Eye (tissue), 1 donor: ENCODE measurements at regions not wholly inside any gene's neighbourhood (a gene's known extent, or its start where the extent isn't known, plus 50 kb on each side); places are given as distances from the start of the nearest gene placed in this dataset.

Source experiments
- DNase-seq: peaks from one replicate; pipeline ENCODE4 v3.0.0-alpha.2; 2015

DNA sequence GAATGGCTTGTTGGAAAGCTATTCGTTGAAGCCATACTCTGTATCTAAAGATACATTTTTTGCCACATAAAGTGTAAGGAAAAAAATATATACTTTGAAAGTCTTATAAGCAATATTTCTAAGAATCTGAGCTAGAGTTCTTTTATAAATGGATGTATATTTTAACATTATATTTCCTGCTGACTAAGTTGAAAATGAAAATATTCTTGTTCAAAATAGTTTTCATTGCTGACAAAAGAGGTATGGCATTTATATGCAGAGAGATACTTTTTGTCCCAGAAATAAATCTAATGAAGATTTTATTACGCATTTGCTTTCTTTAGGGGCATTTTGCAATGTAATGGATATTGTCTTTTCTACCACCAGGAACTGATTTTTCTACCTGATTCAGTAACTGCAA, 834.9 kb downstream of the LRFN5 start:
- no peak for DNase-seq

DNA sequence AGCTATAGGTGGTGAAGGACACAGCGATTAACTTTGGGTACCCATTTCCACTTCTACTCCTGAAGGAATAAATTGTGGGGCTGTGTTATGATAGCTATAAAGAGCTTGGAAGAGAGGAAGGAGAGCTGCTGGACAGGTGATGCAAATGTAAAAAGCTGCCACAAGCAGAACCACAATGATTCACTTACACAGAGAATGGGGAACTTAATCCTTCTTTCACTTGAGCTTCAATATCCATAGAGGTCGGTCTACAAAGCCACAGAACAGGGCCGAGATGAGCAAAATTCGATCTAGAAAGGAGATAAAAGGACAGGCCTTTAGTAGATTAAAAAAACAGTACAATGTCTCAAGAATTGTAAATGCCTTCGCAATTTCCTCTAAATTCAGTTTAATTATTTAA, 831.1 kb downstream of the LRFN5 start:
- no peak for DNase-seq

GRCh38 chr14:42429401-42429800, 822.7 kb downstream of the LRFN5 start:
- no peak for DNase-seq

GRCh38 chr14:42428996-42429395, 822.3 kb downstream of the LRFN5 start:
- DNase-seq: no peak

DNA sequence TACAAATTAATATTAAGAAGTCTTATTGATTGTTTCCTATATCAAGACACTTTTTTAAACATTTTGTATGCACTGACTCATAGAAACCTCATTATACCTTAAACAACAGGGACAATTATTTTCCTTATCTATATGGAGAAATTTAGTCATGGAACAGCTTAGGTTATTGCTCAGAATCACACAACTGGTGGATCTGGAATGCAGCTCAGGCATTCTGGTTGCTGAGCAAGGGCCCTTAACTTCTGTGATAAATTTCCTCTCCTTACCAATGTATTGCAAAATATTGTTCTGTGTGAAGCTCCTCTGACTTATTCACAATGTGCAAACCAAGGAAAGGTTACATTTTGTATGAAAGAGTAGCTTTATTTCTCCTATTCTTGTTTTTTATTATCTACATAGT, 817.8 kb downstream of the LRFN5 start:
- DNase-seq: no peak

- DNase-seq: no peak
Observed at GRCh38 chr14:42421377-42422078, 814.9 kb downstream of the LRFN5 start.

DNA sequence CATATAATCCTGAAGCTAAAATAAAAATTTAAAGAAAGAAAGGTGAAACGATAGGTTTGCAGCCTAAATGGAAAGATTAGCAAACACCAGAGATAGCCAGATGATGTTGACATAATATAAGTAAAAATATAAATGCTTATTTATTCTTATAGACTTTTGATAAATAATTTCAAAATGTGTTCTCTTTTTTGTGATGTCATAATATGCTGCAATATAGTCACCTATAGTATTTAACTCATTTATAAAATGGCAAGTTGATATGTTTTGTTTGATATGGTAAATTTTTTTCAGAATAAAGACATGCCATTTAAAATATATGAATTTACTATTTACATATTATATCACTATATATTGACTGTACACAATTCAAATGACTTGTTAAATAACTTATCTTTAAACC, 813.4 kb downstream of the LRFN5 start:
- DNase-seq: no peak

GRCh38 chr14:42407153-42407552, 800.5 kb downstream of the LRFN5 start:
- DNase-seq: no peak

GRCh38 chr14:42391146-42391834, 784.6 kb downstream of the LRFN5 start:
- DNase-seq: no peak

GRCh38 chr14:42378880-42379279, 772.2 kb downstream of the LRFN5 start:
- no peak for DNase-seq

GRCh38 chr14:42378274-42378673, 771.6 kb downstream of the LRFN5 start:
- DNase-seq: no peak

DNA sequence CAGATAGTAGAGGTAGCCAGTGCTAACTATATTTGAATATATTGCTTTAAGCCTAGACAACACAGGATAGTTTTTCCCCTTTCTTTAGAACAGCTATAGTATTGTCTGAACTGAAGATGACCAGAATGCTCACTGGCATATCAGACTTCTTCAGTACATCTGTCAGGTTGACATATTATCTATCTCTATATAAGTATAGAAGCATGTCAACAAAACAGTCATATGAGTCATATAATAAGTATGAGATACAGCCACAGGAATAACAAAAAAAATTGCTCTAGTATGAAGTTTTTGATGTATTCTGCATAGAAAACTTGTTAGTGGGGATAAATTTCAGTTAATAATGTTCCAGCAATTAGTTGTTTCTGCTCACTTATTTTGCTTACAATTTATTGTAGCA, 767.7 kb downstream of the LRFN5 start:
- DNase-seq: no peak

DNA sequence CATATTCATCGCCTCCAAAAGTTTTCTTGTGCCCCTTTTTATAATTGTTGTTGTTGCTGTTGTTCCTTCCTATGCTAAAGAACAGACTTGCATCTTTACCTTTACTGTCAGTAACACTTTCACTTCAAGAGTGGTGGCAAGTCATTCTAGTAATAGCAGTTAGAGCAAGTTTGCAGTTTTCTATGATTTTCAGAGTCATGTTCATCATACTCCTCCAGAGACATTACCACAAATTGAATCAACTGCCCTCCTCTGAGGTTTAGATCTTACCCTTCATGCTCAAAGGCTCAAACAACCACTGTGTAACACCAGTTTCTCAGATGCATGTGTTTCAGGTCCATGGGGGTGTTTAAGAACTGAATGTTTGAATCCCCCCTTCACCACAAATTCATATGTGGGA, 763.4 kb downstream of the LRFN5 start:
- DNase-seq: no peak

DNA sequence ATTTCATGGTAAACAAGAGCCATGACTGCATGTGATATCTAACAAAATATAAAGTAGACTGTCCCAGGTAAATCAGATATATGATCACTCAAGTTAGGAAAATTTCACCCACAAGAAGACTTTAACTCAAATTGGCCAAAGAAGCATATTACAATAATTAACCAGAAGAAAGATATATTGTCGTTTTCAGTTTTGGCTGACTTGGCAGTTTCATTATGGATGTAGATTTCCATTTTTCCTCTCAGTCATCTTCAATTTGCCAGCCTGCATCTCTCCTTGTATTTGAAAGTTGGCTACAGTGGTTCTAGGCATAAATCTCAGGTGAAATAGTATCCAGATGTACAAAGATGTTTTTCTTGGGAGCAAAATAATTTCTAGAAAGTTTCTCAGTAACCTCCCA, 761.6 kb downstream of the LRFN5 start:
- no peak for DNase-seq

GRCh38 chr14:42353315-42353714, 746.6 kb downstream of the LRFN5 start:
- DNase-seq: no peak

GRCh38 chr14:42335918-42336317, 729.2 kb downstream of the LRFN5 start:
- no peak for DNase-seq

- DNase-seq: no peak
Observed at GRCh38 chr14:42334931-42335330, 728.3 kb downstream of the LRFN5 start.

DNA sequence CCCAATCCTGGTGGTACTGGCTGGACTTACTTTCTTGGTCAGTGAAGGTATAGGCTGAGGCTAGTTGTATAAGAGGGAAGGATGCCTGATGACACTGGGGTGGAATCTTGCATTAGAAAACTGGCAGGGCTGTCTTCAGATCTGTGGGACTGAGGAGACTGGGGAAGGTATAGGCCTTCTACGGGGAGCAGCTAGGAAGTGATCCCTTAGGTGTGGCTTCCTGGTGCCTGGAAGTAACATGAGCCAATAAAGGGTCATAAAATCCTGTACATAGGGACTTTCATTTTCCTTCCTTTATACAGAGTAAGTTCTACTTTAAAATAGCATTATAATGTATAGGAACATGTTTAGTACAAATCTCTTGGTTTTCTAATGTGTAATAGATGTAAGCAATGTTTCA, 716.8 kb downstream of the LRFN5 start:
- DNase-seq: no peak

DNA sequence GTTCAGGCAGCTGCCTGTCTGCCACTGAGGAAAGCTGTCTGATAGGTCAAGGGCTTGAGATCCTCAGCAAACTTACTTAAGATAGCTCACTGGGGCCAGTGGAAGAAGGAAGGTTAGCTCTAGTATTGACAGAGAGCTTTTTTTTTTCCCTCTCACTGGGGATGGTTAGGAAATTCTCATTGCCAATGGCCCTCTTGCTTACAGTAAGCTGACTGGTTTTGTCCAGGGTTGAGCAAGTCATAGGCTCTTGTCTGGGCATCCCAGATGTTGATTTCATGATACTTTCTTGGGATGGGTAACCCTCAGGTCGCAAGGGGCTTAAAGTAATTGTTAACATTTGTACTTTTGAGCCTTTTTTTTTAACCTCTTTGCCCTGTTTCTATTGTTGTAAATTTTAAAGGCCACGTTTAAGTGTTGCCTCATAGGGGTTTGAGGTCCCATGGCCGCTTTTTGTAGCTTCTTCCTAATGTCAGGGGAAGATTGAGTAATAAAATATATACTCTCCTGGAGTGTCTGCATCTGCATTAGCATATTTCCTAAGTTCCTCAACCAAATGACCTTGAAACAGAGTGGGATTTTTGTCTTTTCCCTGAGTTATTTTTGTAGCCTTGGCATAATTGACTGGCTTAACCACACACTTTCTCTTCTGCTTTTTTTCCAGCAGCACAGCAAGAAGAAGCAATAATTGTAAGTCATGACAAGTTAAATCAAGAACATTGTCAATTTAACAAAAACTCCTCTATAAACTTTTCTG, 716.0 kb downstream of the LRFN5 start:
- no peak for DNase-seq

DNA sequence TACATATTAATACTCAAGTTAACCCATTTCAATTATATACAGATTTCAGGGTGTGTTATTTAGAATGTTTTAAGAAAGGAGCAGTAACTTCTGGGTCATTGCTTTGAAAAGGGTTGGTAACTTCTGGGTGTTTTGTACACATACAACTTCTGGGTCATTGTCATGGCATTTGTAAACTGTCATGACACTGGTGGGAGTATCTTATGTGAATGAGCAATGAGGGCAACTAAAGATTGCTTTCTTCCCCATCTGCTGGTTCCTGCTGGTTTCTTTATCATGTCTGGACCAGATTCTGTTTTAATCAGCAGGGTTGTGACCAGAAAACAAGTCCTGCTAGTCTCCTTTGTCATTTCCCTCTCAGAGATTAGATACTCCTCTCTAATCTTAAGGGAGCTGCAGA, 713.3 kb downstream of the LRFN5 start:
- no peak for DNase-seq

DNA sequence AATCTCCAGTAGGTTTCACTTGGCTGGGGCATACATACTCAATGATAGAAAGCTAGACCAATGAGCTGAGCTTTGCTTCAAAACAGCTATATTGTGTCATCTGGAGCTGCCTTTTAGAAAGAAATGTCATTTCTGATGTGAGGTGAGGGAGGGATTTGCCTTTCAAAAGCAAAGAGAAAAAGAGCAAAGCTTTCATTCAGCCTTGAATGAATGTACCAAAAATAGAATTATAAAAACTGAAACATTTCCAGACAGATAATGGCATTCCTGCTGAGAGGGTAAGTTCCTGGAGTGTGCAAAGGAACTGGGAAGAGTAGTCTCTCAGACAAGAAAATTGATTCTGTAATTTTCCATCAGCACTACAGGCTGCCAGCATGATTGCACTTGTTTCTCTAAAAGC, 710.0 kb downstream of the LRFN5 start:
- DNase-seq: peak; percentile 40

DNA sequence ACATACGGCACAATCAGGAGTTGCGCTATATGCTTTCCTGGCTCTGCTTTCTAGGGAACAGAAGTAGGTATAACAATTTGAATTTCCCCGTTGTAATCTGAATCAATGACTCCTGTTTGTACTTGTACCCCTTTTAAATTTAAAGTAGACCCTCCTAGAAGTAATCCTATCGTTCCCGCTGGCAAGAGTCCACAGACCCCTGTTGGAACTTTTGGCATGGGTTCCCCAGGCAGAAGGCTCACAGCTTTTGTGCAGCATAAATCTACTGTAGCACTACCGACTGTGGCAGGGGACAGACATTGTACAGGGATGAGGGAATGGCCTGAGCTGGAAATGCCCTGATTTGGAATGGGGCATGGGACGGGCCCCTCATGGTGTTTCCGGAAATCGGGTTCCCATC, 705.2 kb downstream of the LRFN5 start:
- DNase-seq: no peak

GRCh38 chr14:42307239-42307825, 700.7 kb downstream of the LRFN5 start:
- DNase-seq: no peak

GRCh38 chr14:42299692-42300091, 693.0 kb downstream of the LRFN5 start:
- DNase-seq: peak; percentile 37
